ENCODE measurements at regions not wholly inside any gene's neighbourhood (a gene's known extent, or its start where the extent isn't known, plus 50 kb on each side); places are given as distances from the start of the nearest gene placed in this dataset.

DNA sequence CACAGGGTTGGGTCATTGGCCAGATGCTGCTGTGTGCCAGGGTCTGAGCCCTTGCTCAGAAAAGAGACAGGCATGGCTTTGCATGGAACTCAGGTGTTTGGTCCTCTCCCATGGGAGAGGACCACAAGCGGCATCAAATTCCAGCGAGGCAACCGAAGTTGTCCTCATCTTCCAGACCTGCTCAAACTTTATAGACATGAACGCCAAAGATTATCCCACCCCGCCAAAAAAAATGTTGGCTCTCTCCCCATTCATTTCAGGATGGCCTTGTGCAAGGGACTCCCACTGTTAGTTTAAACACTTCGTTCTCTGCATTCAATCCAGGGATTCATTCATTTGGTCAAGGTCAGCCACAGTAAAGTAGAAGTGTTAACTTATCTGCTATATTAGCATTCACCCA is 360.8 kb upstream of the ZFHX3 start:
- 90 to 95% methylated on average over 6 of the region's 6 CpGs for WGBS, 2 donors
- no peaks in the 10 kb centered on the region for H3K27me3 ChIP-seq (ENCODE audit: control insufficient read depth in 3 of 3, insufficient read depth in 3 of 3, low read length in 2 of 3)
- ATAC-seq (ENCODE audit: insufficient read depth, low FRiP score) (no peak), DNase-seq (no peak)
- no peaks in the 10 kb centered on the region for H3K36me3 ChIP-seq (ENCODE audit: control insufficient read depth in 4 of 4, insufficient read depth in 4 of 4, low read length in 4 of 4)
- H3K9me3 ChIP-seq (ENCODE audit: control insufficient read depth in 4 of 4, insufficient read depth in 3 of 4, low read length in 3 of 4) = peaks cover 0 to 7% (median 0%) of the 10 kb centered on the region in 4 donors
- no peak overlapping the region for H3K27ac ChIP-seq (ENCODE audit: low read depth in 1 of 2, low read length in 1 of 2)
- H3K4me3 ChIP-seq = no peak overlapping the region
- TF ChIP-seq, protein P1, sequence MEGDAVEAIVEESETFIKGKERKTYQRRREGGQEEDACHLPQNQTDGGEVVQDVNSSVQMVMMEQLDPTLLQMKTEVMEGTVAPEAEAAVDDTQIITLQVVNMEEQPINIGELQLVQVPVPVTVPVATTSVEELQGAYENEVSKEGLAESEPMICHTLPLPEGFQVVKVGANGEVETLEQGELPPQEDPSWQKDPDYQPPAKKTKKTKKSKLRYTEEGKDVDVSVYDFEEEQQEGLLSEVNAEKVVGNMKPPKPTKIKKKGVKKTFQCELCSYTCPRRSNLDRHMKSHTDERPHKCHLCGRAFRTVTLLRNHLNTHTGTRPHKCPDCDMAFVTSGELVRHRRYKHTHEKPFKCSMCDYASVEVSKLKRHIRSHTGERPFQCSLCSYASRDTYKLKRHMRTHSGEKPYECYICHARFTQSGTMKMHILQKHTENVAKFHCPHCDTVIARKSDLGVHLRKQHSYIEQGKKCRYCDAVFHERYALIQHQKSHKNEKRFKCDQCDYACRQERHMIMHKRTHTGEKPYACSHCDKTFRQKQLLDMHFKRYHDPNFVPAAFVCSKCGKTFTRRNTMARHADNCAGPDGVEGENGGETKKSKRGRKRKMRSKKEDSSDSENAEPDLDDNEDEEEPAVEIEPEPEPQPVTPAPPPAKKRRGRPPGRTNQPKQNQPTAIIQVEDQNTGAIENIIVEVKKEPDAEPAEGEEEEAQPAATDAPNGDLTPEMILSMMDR (IDR thresholded peaks at IDR 0.05; ENCODE audit: control extremely low read depth, extremely low read depth) = no peak
- peaks cover 0 to 13% (median 2%) of the 10 kb centered on the region in 5 donors for H3K4me1 ChIP-seq (ENCODE audit: control insufficient read depth in 5 of 5, insufficient read depth in 5 of 5, low read length in 5 of 5)
- H3K9ac ChIP-seq (ENCODE audit: insufficient read depth in 1 of 2, low read length in 2 of 2) = no peak overlapping the region

DNA sequence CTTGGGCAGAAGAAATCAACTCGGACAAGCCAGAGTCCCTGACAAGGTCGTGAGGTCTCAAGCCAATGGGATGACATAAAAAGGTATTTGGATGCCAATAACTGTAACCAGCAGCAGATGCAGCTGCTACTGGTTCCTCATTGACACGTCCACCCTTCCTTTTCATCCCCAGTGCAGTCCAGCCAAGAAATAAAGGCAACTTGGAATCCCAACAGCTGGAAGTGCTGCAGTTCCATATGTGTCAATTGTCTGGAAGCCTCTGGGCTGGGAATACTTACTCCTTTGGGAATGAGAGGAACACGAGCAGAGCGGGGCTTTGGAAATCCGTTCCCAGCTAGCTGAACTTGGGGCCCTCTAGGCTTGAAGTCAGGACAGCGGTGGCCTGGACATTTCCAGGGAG is 360.4 kb upstream of the ZFHX3 start:
- no peak overlapping the region for H3K9ac ChIP-seq (ENCODE audit: insufficient read depth in 1 of 2, low read length in 2 of 2)
- ATAC-seq (ENCODE audit: insufficient read depth, low FRiP score) = no peak
- H3K27me3 ChIP-seq (ENCODE audit: control insufficient read depth in 3 of 3, insufficient read depth in 3 of 3, low read length in 2 of 3) = no peaks in the 10 kb centered on the region
- TF ChIP-seq, protein P1 (IDR thresholded peaks at IDR 0.05; ENCODE audit: control extremely low read depth, extremely low read depth) = no peak
- no peaks in the 10 kb centered on the region for H3K36me3 ChIP-seq (ENCODE audit: control insufficient read depth in 4 of 4, insufficient read depth in 4 of 4, low read length in 4 of 4)
- 70 to 77% methylated on average over 7 of the region's 7 CpGs for WGBS, 2 donors
- H3K4me1 ChIP-seq (ENCODE audit: control insufficient read depth in 5 of 5, insufficient read depth in 5 of 5, low read length in 5 of 5) = peaks cover 0 to 13% (median 1%) of the 10 kb centered on the region in 5 donors
- H3K4me3 ChIP-seq = no peak overlapping the region
- H3K9me3 ChIP-seq (ENCODE audit: control insufficient read depth in 4 of 4, insufficient read depth in 3 of 4, low read length in 3 of 4) = peaks cover 0 to 6% (median 0%) of the 10 kb centered on the region in 4 donors
- DNase-seq = no peak
- H3K27ac ChIP-seq (ENCODE audit: low read depth in 1 of 2, low read length in 1 of 2) = no peak overlapping the region

- WGBS, 2 donors = 79 to 83% methylated on average over 11 of the region's 11 CpGs
- no peak overlapping the region for H3K27ac ChIP-seq (ENCODE audit: low read depth in 1 of 2, low read length in 1 of 2)
- no peaks in the 10 kb centered on the region for H3K27me3 ChIP-seq (ENCODE audit: control insufficient read depth in 3 of 3, insufficient read depth in 3 of 3, low read length in 2 of 3)
- H3K36me3 ChIP-seq (ENCODE audit: control insufficient read depth in 4 of 4, insufficient read depth in 4 of 4, low read length in 4 of 4) = no peaks in the 10 kb centered on the region
- H3K4me1 ChIP-seq (ENCODE audit: control insufficient read depth in 5 of 5, insufficient read depth in 5 of 5, low read length in 5 of 5) = peaks cover 0 to 13% (median 0%) of the 10 kb centered on the region in 5 donors
- no peak overlapping the region for H3K9ac ChIP-seq (ENCODE audit: insufficient read depth in 1 of 2, low read length in 2 of 2)
- TF ChIP-seq, protein P1 (IDR thresholded peaks at IDR 0.05; ENCODE audit: control extremely low read depth, extremely low read depth) = no peak
- no peak overlapping the region for H3K4me3 ChIP-seq
- DNase-seq (no peak), ATAC-seq (ENCODE audit: insufficient read depth, low FRiP score) (no peak)
- peaks cover 0 to 2% (median 0%) of the 10 kb centered on the region in 4 donors for H3K9me3 ChIP-seq (ENCODE audit: control insufficient read depth in 4 of 4, insufficient read depth in 3 of 4, low read length in 3 of 4)
Observed at GRCh38 chr16:73405851-73406250, 357.9 kb upstream of the ZFHX3 start.

DNA sequence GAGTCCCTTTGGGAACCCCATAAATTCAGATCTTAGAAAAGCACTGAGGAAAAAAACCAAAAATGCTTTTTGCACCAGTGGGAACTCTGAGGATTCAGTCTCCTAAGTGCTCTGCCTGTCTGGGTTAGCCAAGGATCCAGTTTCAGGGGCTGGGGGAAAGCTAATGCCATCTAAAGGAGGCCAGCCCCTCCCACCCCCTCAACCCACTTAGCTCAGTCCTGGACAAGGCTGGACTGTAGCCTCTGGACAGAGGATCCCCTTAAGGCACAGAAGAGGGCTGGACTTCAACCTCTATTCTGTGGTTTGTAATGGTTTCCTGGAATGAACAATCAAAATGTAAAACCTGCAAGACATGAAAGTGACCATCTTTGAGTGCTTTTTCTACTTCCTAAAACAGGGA is 356.1 kb upstream of the ZFHX3 start:
- TF ChIP-seq, protein P1 (IDR thresholded peaks at IDR 0.05; ENCODE audit: control extremely low read depth, extremely low read depth) = no peak
- peaks cover 0 to 13% (median 0%) of the 10 kb centered on the region in 5 donors for H3K4me1 ChIP-seq (ENCODE audit: control insufficient read depth in 5 of 5, insufficient read depth in 5 of 5, low read length in 5 of 5)

More for the DNA sequence above, 356.1 kb upstream of the ZFHX3 start:
- Histone ChIP-seq H3K27ac (ENCODE audit: low read depth in 1 of 2, low read length in 1 of 2) (no peak overlapping the region), H3K36me3 (ENCODE audit: control insufficient read depth in 4 of 4, insufficient read depth in 4 of 4, low read length in 4 of 4) (no peaks in the 10 kb centered on the region), H3K27me3 (ENCODE audit: control insufficient read depth in 3 of 3, insufficient read depth in 3 of 3, low read length in 2 of 3) (no peaks in the 10 kb centered on the region), H3K9me3 (ENCODE audit: control insufficient read depth in 4 of 4, insufficient read depth in 3 of 4, low read length in 3 of 4) (peaks cover 0 to 2% (median 0%) of the 10 kb centered on the region in 4 donors), H3K9ac (ENCODE audit: insufficient read depth in 1 of 2, low read length in 2 of 2) (no peak overlapping the region), H3K4me3 (no peak overlapping the region)
- ATAC-seq (ENCODE audit: insufficient read depth, low FRiP score) (no peak), DNase-seq (no peak)

Measured in lung (tissue), 11 donors.